ENCODE measurements at regions not wholly inside any gene's neighbourhood (a gene's known extent, or its start where the extent isn't known, plus 50 kb on each side); places are given as distances from the start of the nearest gene placed in this dataset.

DNA sequence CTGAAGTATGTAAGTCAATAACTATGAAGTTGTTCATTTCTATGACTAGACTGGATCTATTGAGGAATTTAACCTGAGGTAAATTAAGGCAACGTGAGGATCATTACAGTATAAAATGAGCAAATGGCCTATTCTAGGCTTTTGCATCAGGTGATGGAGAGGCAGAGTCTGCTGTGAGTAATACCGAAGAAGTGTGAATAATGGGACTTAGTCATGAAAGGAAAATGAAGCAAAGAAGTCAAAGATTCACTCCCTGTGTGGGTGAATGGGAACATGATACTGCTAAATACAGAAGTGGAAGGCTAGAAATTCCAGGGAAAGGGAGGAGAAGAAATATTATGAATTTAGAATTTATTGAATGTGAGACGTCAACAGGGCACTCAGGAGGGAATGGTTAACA, 774.1 kb downstream of the LIG4 start:
- no peak for DNase-seq (ENCODE audit: low read depth)
- TF ChIP-seq, protein P1, sequence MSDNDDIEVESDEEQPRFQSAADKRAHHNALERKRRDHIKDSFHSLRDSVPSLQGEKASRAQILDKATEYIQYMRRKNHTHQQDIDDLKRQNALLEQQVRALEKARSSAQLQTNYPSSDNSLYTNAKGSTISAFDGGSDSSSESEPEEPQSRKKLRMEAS (IDR thresholded peaks at IDR 0.05; ENCODE audit: low read depth, low read length): no peak
- no peak for TF ChIP-seq POLR2A (IDR thresholded peaks at IDR 0.05; ENCODE audit: extremely low read depth, insufficient read length)
- no peak for TF ChIP-seq MYC (IDR thresholded peaks at IDR 0.05; ENCODE audit: low read depth, low read length)
- TF ChIP-seq, protein P2, sequence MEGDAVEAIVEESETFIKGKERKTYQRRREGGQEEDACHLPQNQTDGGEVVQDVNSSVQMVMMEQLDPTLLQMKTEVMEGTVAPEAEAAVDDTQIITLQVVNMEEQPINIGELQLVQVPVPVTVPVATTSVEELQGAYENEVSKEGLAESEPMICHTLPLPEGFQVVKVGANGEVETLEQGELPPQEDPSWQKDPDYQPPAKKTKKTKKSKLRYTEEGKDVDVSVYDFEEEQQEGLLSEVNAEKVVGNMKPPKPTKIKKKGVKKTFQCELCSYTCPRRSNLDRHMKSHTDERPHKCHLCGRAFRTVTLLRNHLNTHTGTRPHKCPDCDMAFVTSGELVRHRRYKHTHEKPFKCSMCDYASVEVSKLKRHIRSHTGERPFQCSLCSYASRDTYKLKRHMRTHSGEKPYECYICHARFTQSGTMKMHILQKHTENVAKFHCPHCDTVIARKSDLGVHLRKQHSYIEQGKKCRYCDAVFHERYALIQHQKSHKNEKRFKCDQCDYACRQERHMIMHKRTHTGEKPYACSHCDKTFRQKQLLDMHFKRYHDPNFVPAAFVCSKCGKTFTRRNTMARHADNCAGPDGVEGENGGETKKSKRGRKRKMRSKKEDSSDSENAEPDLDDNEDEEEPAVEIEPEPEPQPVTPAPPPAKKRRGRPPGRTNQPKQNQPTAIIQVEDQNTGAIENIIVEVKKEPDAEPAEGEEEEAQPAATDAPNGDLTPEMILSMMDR (IDR thresholded peaks at IDR 0.05; ENCODE audit: low read depth, low read length): no peak
- no peak overlapping the region for H3K4me3 ChIP-seq (ENCODE audit: low read depth, low read length)

DNA sequence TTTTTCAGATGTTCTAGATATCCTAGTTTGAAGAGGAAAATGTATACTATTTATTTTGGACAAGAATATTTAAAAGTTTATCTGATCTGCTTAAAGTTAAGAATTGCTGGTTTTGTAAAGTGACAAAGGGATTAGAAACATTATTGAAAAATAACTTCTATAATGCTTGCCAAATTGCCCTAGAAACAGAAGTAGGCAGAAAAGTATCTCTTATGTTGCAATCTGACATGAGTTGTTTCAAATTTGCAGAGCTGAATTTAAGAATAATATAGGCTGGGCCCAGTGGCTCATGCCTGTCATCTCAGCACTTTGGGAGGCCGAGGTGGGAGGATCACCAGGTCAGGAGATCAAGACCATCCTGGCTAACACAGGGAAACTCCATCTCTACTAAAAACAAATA, 777.1 kb downstream of the LIG4 start:
- no peak for TF ChIP-seq MYC (IDR thresholded peaks at IDR 0.05; ENCODE audit: low read depth, low read length)
- TF ChIP-seq POLR2A (IDR thresholded peaks at IDR 0.05; ENCODE audit: extremely low read depth, insufficient read length): no peak
- TF ChIP-seq, protein P1 (IDR thresholded peaks at IDR 0.05; ENCODE audit: low read depth, low read length): no peak
- TF ChIP-seq, protein P2 (IDR thresholded peaks at IDR 0.05; ENCODE audit: low read depth, low read length): no peak
- H3K4me3 ChIP-seq (ENCODE audit: low read depth, low read length): no peak overlapping the region
- no peak for DNase-seq (ENCODE audit: low read depth)

DNA sequence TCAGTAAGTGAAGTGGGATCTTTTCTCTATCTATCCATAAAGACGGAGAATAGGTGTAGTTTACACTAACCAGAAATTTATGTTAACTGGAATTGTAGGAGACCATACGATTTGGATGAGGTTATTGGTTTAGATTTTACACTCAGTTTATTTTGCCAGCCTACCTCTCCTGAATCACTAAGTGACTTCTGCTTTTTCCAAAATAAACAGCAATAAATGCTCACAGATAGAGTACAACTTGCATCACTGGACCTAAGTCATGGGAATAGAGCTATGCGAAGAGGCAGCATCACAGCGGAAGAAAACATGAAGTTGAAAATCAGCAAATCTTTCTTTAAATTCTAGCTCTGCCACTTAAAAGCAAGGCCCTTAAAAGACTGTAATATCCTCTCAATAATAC, 781.0 kb downstream of the LIG4 start:
- no peak for TF ChIP-seq POLR2A (IDR thresholded peaks at IDR 0.05; ENCODE audit: extremely low read depth, insufficient read length)
- no peak for TF ChIP-seq MYC (IDR thresholded peaks at IDR 0.05; ENCODE audit: low read depth, low read length)
- TF ChIP-seq, protein P1 (IDR thresholded peaks at IDR 0.05; ENCODE audit: low read depth, low read length): no peak
- TF ChIP-seq, protein P2 (IDR thresholded peaks at IDR 0.05; ENCODE audit: low read depth, low read length): no peak
- DNase-seq (ENCODE audit: low read depth): no peak

DNA sequence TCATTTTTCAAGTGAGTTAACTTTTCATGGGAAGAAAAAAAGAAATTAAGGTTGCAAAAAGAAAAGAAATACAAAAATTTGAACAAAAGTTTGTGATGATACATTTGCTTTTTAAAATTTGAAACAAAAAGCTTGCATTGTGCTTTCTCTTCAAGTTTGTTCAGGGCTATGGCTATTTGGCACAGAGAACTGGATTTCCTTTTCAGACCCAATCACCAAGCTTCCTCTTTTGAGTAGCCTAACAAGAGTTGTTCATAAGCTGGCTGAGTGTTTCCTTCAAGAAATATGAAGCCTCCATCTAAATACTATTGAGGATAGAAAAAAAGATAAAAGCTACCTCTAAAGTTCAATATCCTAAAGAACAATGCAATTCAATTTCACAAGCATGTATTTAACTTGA, 787.8 kb downstream of the LIG4 start:
- TF ChIP-seq MYC (IDR thresholded peaks at IDR 0.05; ENCODE audit: low read depth, low read length): no peak
- TF ChIP-seq, protein P2 (IDR thresholded peaks at IDR 0.05; ENCODE audit: low read depth, low read length): no peak
- TF ChIP-seq POLR2A (IDR thresholded peaks at IDR 0.05; ENCODE audit: extremely low read depth, insufficient read length): no peak
- TF ChIP-seq, protein P1 (IDR thresholded peaks at IDR 0.05; ENCODE audit: low read depth, low read length): no peak
- H3K4me3 ChIP-seq (ENCODE audit: low read depth, low read length): no peak overlapping the region
- DNase-seq (ENCODE audit: low read depth): no peak

More for the DNA sequence above, 781.0 kb downstream of the LIG4 start:
- no peak overlapping the region for H3K4me3 ChIP-seq (ENCODE audit: low read depth, low read length)

DNA sequence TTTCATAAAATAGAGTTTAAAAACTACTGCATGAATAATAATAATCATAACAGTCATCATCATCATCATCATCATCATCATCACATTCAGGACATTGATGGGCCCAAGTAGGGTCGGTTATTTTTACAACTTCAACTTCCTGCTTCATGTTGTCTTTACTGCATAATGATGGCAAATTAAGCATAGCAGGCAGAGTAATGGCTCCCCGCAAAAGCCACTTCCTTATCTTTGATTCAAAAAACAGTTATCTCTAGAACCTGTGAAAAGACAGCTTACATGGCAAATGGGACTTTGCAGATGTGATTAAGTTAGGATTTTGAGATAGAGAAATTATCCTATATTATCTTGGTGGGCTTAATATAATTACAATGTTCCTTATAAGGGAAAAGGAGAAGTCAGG, 792.9 kb downstream of the LIG4 start:
- no peak overlapping the region for H3K4me3 ChIP-seq (ENCODE audit: low read depth, low read length)
- DNase-seq (ENCODE audit: low read depth): no peak
- TF ChIP-seq, protein P1 (IDR thresholded peaks at IDR 0.05; ENCODE audit: low read depth, low read length): no peak
- no peak for TF ChIP-seq POLR2A (IDR thresholded peaks at IDR 0.05; ENCODE audit: extremely low read depth, insufficient read length)
- TF ChIP-seq, protein P2 (IDR thresholded peaks at IDR 0.05; ENCODE audit: low read depth, low read length): no peak
- TF ChIP-seq MYC (IDR thresholded peaks at IDR 0.05; ENCODE audit: low read depth, low read length): no peak

DNA sequence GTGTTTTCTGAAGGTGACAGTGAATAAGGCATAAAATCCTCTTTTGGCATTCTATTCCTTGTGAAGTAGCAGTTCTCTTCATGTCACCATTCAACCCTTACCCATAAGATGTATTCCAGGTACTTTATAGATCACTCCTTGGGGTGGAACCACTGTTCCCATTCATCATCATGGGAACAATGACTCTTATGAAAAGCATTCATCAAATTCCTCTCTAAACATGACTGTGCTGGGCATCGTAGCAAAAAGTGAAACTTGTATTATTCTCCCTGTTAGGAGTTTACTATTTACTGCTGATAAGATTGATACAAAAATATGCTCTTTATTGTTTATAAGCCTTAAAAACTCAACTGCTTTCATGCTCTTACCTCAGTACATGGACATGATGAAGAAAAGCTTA, 793.4 kb downstream of the LIG4 start:
- H3K4me3 ChIP-seq (ENCODE audit: low read depth, low read length): no peak overlapping the region
- DNase-seq (ENCODE audit: low read depth): no peak
- TF ChIP-seq MYC (IDR thresholded peaks at IDR 0.05; ENCODE audit: low read depth, low read length): no peak
- no peak for TF ChIP-seq POLR2A (IDR thresholded peaks at IDR 0.05; ENCODE audit: extremely low read depth, insufficient read length)
- TF ChIP-seq, protein P1 (IDR thresholded peaks at IDR 0.05; ENCODE audit: low read depth, low read length): no peak
- TF ChIP-seq, protein P2 (IDR thresholded peaks at IDR 0.05; ENCODE audit: low read depth, low read length): no peak

Data from NB4 (cell line).